ENCODE measurements at regions not wholly inside any gene's neighbourhood (a gene's known extent, or its start where the extent isn't known, plus 50 kb on each side); places are given as distances from the start of the nearest gene placed in this dataset.

DNA sequence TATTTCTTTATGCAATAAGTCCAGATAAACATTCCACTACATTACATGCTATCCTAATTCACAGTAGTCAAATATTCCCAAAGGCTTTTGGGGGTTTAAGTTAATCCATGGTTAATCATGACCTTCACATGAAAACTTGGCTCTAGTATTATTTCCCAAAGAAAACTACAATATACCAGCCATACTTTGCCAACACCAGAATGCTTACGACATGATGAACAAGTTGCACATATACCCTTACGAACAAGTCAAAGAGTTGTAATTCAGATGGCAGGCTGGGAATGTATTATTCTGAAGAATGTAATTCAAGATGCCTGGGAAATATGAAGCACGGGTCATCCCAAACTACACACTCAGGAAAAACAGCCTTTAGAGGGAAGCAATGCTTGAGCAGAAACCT, 499.6 kb downstream of the PPARGC1A start:
- DNase-seq: no peak

- DNase-seq: no peak
Observed at GRCh38 chr4:23388699-23389395, 501.0 kb downstream of the PPARGC1A start.

- no peak for DNase-seq
Observed at GRCh38 chr4:23388255-23388654, 501.6 kb downstream of the PPARGC1A start.

- DNase-seq: no peak
Observed at GRCh38 chr4:23384741-23385140, 505.1 kb downstream of the PPARGC1A start.

DNA sequence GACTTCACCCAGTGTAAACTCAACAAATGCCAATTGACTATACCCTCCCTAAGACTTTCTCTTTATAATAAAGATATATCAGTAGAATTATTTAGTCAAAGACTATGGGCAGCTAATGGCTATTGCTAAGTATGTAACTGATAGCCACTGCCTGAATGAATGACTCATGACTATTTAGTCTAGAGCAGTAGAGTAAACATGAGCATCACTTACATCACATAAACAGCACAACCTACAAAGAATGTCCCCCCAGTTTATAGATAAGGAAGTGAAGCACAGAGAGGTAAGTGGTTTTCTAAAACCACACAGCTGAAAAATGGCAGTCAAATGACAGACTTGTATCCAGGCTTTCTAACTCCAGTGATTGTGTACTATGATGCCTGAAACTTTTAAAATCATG, 507.0 kb downstream of the PPARGC1A start:
- no peak for DNase-seq

- no peak for DNase-seq
Observed at GRCh38 chr4:23374259-23374658, 515.6 kb downstream of the PPARGC1A start.

- DNase-seq: no peak
Observed at GRCh38 chr4:23373261-23373660, 516.6 kb downstream of the PPARGC1A start.

GRCh38 chr4:23371533-23371932, 518.3 kb downstream of the PPARGC1A start:
- no peak for DNase-seq

- no peak for DNase-seq
Observed at GRCh38 chr4:23369331-23369730, 520.5 kb downstream of the PPARGC1A start.

GRCh38 chr4:23368081-23368697, 521.7 kb downstream of the PPARGC1A start:
- peak; percentile 5 for DNase-seq

- no peak for DNase-seq
Observed at GRCh38 chr4:23366557-23366906, 523.3 kb downstream of the PPARGC1A start.

- no peak for DNase-seq
Observed at GRCh38 chr4:23365871-23366556, 523.8 kb downstream of the PPARGC1A start.

DNA sequence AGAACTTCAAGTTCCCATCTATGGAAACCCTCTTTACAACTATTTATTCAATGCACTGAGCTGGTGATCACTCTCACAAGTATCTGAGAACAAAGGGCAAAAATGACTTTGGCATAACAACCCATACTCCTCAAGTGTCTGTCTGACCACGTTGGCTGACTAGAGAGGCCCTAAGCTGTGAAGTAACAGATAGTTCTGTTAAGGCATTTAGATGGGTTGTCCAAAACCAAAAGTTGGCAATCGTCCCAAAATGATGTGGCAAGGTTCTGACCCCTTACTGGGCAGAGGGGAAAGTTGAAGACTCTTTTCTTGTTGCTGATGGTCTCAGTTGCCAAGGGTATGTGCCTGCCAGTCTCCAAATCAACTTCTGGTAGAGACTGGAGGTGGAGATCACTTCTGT, 524.8 kb downstream of the PPARGC1A start:
- no peak for DNase-seq

DNA sequence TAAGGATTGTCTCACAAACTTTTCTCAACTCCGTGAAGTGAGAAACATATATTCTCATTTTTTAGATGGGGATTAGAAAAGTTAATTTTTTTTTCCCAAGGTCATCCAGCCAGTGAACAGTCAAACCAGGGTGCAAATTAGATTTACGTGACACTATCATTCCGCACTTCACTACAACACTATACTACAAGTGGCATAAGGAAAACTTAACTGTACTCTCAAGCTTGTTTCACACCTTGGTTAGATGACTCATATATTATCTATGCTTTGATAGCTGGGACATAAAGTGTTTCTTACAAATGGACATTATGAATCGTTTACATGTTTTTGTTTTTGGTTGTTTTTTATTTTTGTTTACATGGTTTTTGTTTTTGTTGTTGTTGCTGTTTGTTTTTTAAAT, 525.7 kb downstream of the PPARGC1A start:
- no peak for DNase-seq

- no peak for DNase-seq
Observed at GRCh38 chr4:23361453-23361852, 528.4 kb downstream of the PPARGC1A start.

- DNase-seq: no peak
Observed at GRCh38 chr4:23360718-23361117, 529.1 kb downstream of the PPARGC1A start.

- no peak for DNase-seq
Observed at GRCh38 chr4:23355258-23355657, 534.6 kb downstream of the PPARGC1A start.

GRCh38 chr4:23353200-23353599, 536.6 kb downstream of the PPARGC1A start:
- no peak for DNase-seq

DNA sequence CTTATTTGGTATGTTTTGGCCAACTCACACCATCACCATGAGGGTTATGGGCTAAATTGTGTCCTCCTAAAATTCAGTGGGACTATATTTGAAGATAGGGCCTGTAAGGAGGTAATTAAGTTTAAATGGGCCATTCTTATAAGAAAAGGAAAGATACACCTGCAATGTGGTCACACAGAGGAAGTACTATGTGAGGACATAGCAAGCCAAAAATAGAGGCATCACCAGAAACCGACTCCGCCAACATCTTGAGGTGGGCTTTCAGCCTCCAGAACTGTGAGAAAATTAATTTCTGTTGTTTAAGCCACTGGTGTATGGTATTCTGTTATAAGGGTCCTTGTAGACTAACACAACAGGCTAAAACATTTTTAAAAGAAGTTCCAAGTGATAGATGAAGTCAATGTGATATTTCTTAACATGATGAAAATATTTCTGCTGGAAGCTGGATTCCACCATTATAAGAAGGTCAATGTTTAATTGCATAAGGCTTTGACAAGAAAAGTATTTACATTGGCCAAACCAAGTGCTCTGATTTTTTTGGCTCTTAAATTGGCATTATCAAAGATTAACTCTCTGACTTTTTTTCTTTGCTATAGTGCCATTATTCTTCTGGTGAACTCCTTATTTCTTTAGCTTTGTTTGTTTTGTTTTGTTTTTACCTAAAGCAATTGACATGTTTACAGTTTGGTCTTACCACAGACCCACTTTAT, 540.9 kb downstream of the PPARGC1A start:
- no peak for DNase-seq

DNA sequence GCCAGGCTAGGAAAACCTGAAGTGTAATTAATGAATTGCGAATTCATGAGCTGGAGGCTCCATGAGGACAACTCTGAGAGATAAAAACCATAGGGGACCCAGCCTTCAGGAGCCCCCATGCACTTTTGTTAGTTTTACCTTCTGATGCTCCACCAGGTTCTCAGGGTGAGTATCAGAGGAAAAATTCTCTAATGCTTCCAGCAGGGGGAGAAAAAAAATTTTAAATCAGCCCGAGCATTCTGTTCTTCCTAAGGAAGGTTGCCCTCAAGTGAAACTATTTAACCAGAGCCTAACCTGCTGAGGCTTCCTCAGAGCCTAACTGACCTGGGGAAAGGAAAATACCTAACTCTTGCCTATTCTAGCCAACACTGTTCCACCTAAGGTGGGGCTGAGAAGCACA, 552.6 kb downstream of the PPARGC1A start:
- no peak for DNase-seq

DNA sequence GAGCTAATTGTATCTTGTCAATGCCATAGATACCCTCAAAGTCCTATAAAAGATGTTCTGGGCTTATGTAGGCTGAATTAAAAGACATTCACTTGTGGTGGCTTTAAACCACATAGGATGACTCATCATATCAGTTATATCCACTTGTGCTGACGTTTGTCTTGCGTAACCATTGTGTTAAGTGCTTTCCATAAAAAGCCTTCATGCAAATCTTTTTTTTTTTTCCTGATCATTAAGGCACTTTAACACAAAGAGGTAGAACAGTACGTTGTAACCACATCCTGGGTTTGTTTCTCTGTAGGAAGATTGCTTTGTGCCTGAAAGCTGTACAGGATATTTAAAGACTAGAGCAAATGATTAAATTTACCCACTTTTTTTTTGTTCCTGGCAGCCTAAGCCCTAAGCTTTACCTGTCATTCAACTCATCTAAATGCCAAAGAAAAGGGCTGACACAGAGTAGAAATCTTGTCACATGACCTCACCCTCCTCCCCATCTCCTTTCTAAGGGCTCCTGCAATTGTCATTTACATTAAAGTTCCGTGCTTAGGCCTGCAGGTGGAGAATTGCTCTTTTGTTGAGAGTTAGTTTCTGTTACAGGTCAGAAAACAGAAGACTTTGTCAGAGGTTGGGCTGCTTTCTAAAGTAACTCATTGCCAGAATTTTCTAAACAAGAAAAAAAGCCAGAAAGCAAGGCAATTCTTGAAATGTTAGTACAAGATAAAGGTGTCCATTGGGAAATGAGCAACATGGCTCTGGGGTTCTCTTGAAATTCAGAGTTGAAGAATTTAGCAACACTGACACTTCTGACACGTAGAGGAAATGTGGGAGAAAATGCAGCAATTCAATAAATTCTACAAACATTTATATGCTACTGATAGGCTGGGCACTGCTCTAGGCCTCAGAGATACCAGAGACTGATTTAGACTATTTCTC, 555.6 kb downstream of the PPARGC1A start:
- DNase-seq: peak; percentile 88

GRCh38 chr4:23333556-23333945, 556.3 kb downstream of the PPARGC1A start:
- peak; percentile 60 for DNase-seq

GRCh38 chr4:23332313-23332712, 557.5 kb downstream of the PPARGC1A start:
- DNase-seq: no peak
